ENCODE measurements at regions not wholly inside any gene's neighbourhood (a gene's known extent, or its start where the extent isn't known, plus 50 kb on each side); places are given as distances from the start of the nearest gene placed in this dataset.

DNA sequence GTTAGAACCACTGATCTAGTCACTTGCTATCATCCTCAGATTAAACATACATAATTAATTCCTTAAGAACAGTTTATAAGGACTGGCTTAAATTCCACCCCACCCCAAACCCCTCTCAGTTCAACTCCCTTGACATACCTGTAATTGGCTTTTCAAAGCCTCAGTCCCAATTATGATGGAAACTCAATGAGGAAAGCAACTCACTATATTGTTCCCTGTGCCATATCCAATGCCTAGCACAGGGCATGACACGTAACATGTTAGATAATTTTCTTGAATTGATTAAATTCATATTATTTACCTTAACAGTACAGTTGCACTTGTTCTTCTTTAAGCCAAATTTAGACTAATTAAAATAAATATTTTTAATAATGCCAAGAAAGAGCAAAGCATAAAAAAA lies 465.1 kb upstream of the CHAC2 start:
- no peak for TF ChIP-seq POLR2A (IDR thresholded peaks at IDR 0.05; ENCODE audit: low read depth, low read length)
- no peak for TF ChIP-seq POLR2AphosphoS5 (IDR thresholded peaks at IDR 0.05; ENCODE audit: low read depth, low read length)
- TF ChIP-seq SPI1 (IDR thresholded peaks at IDR 0.05; ENCODE audit: low read depth, low read length) = no peak
- no peak for TF ChIP-seq TAF1 (IDR thresholded peaks at IDR 0.05; ENCODE audit: low read depth, low read length)

Measured in GM12891 (cell line).